T-cell (primary cell): ENCODE measurements at regions not wholly inside any gene's neighbourhood (a gene's known extent, or its start where the extent isn't known, plus 50 kb on each side); places are given as distances from the start of the nearest gene placed in this dataset.

ENCODE experiments used
- ATAC-seq, 4 experiments: fragments of 200-7000 bp in 3 of 4; fragments of 150-1000 bp in 1 of 4; cut with Tn5 transposase; replicated peaks in 1 of 4; 1 replicate in 3 of 4; 2 replicates in 1 of 4; pipeline ENCODE4 v1.10.0; 2021; ENCODE audit warnings: moderate library complexity in 3 of 4, mild to moderate bottlenecking in 2 of 4, moderate number of reproducible peaks in 1 of 4
- CTCF ChIA-PET, 2 donors: fragments of 300-600 bp; sonication (Branson Sonifier 250); formaldehyde crosslinking; loops; one replicate each; lab custom pipeline; 2022; ENCODE audit warnings: antibody characterized with exemption in 2 of 2; lab: Charles Lee
- POLR2A ChIA-PET, 2 donors: fragments of 300-600 bp; sonication (Branson Sonifier 250); formaldehyde crosslinking; loops; one replicate each; lab custom pipeline; 2022; ENCODE audit warnings: antibody characterized with exemption in 2 of 2; lab: Charles Lee
- DNase-seq, 35 experiments: peaks; one replicate each; pipeline versions ENCODE4 v3.0.0 to v3.0.0-alpha.2; 2013 to 2023
- H3K27ac ChIP-seq: one replicate; pipeline ENCODE4 v1.5.1; 2013; ENCODE audit warnings: low read length
- H3K27me3 ChIP-seq, 2 experiments: replicated peaks in 1 of 2; 1 replicate in 1 of 2; 2 replicates in 1 of 2; pipeline versions ENCODE4 v1.6.1 to v1.7.0; 2013; ENCODE audit warnings: low read length in 1 of 2, mixed read lengths in 1 of 2; ENCODE audit not compliant: control insufficient read depth in 2 of 2, insufficient read depth in 2 of 2; ENCODE audit errors: extremely low read depth in 1 of 2
- H3K36me3 ChIP-seq, 2 donors: 1 replicate in 1 of 2; 2 replicates in 1 of 2; pipeline versions ENCODE4 v1.6.1 to v1.7.0; 2013; ENCODE audit warnings: low read length in 1 of 2; ENCODE audit not compliant: control insufficient read depth in 2 of 2, insufficient read depth in 1 of 2; ENCODE audit errors: extremely low read depth in 1 of 2
- H3K4me1 ChIP-seq, 2 experiments: 1 replicate in 1 of 2; 2 replicates in 1 of 2; pipeline versions ENCODE4 v1.6.1 to v1.7.0; 2013; ENCODE audit warnings: low read length in 2 of 2, mixed read lengths in 1 of 2; ENCODE audit not compliant: insufficient read depth in 2 of 2, control insufficient read depth in 1 of 2; ENCODE audit errors: extremely low read depth in 1 of 2
- H3K4me3 ChIP-seq, 2 donors: 1 replicate in 1 of 2; 2 replicates in 1 of 2; pipeline versions ENCODE4 v1.5.1 to v1.7.0; 2013; ENCODE audit warnings: mild to moderate bottlenecking in 2 of 2, low read length in 1 of 2, moderate library complexity in 1 of 2; ENCODE audit not compliant: control insufficient read depth in 1 of 2; ENCODE audit errors: extremely low read depth in 1 of 2
- H3K9me3 ChIP-seq: 2 replicates; pipeline ENCODE4 v1.7.0; 2013
- H3K27ac Mint-ChIP-seq, 2 donors: one replicate each; pipeline ENCODE4 v1.8.0; 2020 to 2021; ENCODE audit warnings: mild to moderate bottlenecking in 2 of 2, mixed read lengths in 2 of 2
- H3K27me3 Mint-ChIP-seq, 2 donors: one replicate each; pipeline ENCODE4 v1.8.0; 2021 to 2022; ENCODE audit warnings: mixed read lengths in 2 of 2
- H3K36me3 Mint-ChIP-seq: one replicate; pipeline ENCODE4 v1.8.0; 2021; ENCODE audit warnings: mixed read lengths
- H3K4me1 Mint-ChIP-seq, 3 donors: one replicate each; pipeline ENCODE4 v1.8.0; 2020 to 2022; ENCODE audit warnings: mixed read lengths in 3 of 3, mild to moderate bottlenecking in 1 of 3
- H3K4me3 Mint-ChIP-seq, 3 donors: one replicate each; pipeline ENCODE4 v1.8.0; 2020 to 2022; ENCODE audit warnings: mild to moderate bottlenecking in 3 of 3, mixed read lengths in 3 of 3, moderate library complexity in 3 of 3
- H3K9me3 Mint-ChIP-seq, 3 donors: one replicate each; pipeline ENCODE4 v1.8.0; 2020 to 2022; ENCODE audit warnings: mixed read lengths in 3 of 3
- WGBS: methylation state at CpG from one replicate; pipeline ENCODE4 v1.1.5; 2013; ENCODE audit warnings: missing lambda C conversion rate; ENCODE audit not compliant: insufficient coverage; 5-methylcytosine and 5-hydroxymethylcytosine counted together

GRCh38 chr5:38190111-38190510, 68.2 kb upstream of the EGFLAM start:
- H3K9me3 Mint-ChIP-seq, result no peaks in the 10 kb centered on the region
- H3K4me1 Mint-ChIP-seq, result peaks cover 0 to 5% (median 5%) of the 10 kb centered on the region in 3 donors
- no peak overlapping the region for H3K27ac Mint-ChIP-seq
- no peak overlapping the region for H3K4me3 Mint-ChIP-seq
- DNase-seq (no peak), ATAC-seq (no peak)
- WGBS, result 82% methylated on average over 5 of the region's 12 CpGs
- H3K27me3 Mint-ChIP-seq, result peaks cover 19 to 20% of the 10 kb centered on the region in 2 donors
- Histone ChIP-seq H3K27ac (no peak overlapping the region), H3K4me1 (no peaks in the 10 kb centered on the region), H3K4me3 (no peak overlapping the region), H3K9me3 (no peaks in the 10 kb centered on the region), H3K36me3 (no peaks in the 10 kb centered on the region), H3K27me3 (peaks cover 2 to 19% of the 10 kb centered on the region in 2 experiments)
- H3K36me3 Mint-ChIP-seq, result no peaks in the 10 kb centered on the region
- CTCF ChIA-PET, result interaction anchor here in 1 of 2 donors (0.7 kb wide), 1 partner anchor 9 kb away, joined by 3 read pairs; no protein-coding TSS in a partner anchor
- POLR2A ChIA-PET, result no interaction called here

GRCh38 chr5:38189081-38189504, 69.3 kb upstream of the EGFLAM start:
- DNase-seq (no peak), ATAC-seq (no peak)
- CTCF ChIA-PET, result no interaction called here

GRCh38 chr5:38188591-38188990, 69.8 kb upstream of the EGFLAM start:
- Histone ChIP-seq H3K4me3 (no peak overlapping the region), H3K27ac (no peak overlapping the region), H3K9me3 (no peaks in the 10 kb centered on the region), H3K36me3 (no peaks in the 10 kb centered on the region), H3K4me1 (no peaks in the 10 kb centered on the region), H3K27me3 (peaks cover 2 to 19% of the 10 kb centered on the region in 2 experiments)
- Mint-ChIP-seq H3K4me1 (peaks cover 0 to 5% (median 5%) of the 10 kb centered on the region in 3 donors), H3K27me3 (peaks cover 5 to 10% of the 10 kb centered on the region in 2 donors), H3K4me3 (no peak overlapping the region), H3K36me3 (no peaks in the 10 kb centered on the region), H3K27ac (no peak overlapping the region), H3K9me3 (no peaks in the 10 kb centered on the region)
- ChIA-PET CTCF (no interaction called here), POLR2A (no interaction called here)
- ATAC-seq (no peak), DNase-seq (no peak)
- WGBS, result 51% methylated on average over 5 of the region's 6 CpGs

More at GRCh38 chr5:38189081-38189504, 69.3 kb upstream of the EGFLAM start:
- H3K36me3 ChIP-seq, result no peaks in the 10 kb centered on the region
- Mint-ChIP-seq H3K27ac (no peak overlapping the region), H3K36me3 (no peaks in the 10 kb centered on the region), H3K9me3 (no peaks in the 10 kb centered on the region), H3K4me3 (no peak overlapping the region), H3K4me1 (peaks cover 0 to 5% (median 5%) of the 10 kb centered on the region in 3 donors), H3K27me3 (peaks cover 10 to 13% of the 10 kb centered on the region in 2 donors)
- no peaks in the 10 kb centered on the region for H3K4me1 ChIP-seq
- no peak overlapping the region for H3K4me3 ChIP-seq
- H3K27me3 ChIP-seq, result peaks cover 2 to 19% of the 10 kb centered on the region in 2 experiments
- POLR2A ChIA-PET, result no interaction called here
- no peak overlapping the region for H3K27ac ChIP-seq
- no peaks in the 10 kb centered on the region for H3K9me3 ChIP-seq
- WGBS, result 90% methylated on average over 4 of the region's 12 CpGs

- no peaks in the 10 kb centered on the region for H3K9me3 ChIP-seq
- no peak overlapping the region for H3K27ac Mint-ChIP-seq
- ATAC-seq (no peak), DNase-seq (no peak)
- no peak overlapping the region for H3K27ac ChIP-seq
- ChIA-PET POLR2A (no interaction called here), CTCF (no interaction called here)
- no peaks in the 10 kb centered on the region for H3K9me3 Mint-ChIP-seq
- H3K36me3 ChIP-seq, result no peaks in the 10 kb centered on the region
- H3K36me3 Mint-ChIP-seq, result no peaks in the 10 kb centered on the region
- WGBS, result 86% methylated on average over 1 of the region's 3 CpGs
- no peaks in the 10 kb centered on the region for H3K4me1 Mint-ChIP-seq
- peaks cover 0 to 10% of the 10 kb centered on the region in 2 donors for H3K27me3 Mint-ChIP-seq
- H3K4me3 Mint-ChIP-seq, result no peak overlapping the region
- peaks cover 2 to 16% of the 10 kb centered on the region in 2 experiments for H3K27me3 ChIP-seq
- no peak overlapping the region for H3K4me3 ChIP-seq
- no peaks in the 10 kb centered on the region for H3K4me1 ChIP-seq
Observed at GRCh38 chr5:38187532-38187931, 70.8 kb upstream of the EGFLAM start.

- DNase-seq (no peak), ATAC-seq (no peak)
- ChIA-PET POLR2A (no interaction called here), CTCF (interaction anchor here in 1 of 2 donors (0.6 kb wide), 1 partner anchor 286 kb away, joined by 3 read pairs; no protein-coding TSS in a partner anchor)
- Histone ChIP-seq H3K4me3 (no peak overlapping the region), H3K9me3 (no peaks in the 10 kb centered on the region), H3K27me3 (peaks cover 2 to 6% of the 10 kb centered on the region in 2 experiments), H3K4me1 (no peaks in the 10 kb centered on the region), H3K27ac (no peak overlapping the region), H3K36me3 (no peaks in the 10 kb centered on the region)
- no peaks in the 10 kb centered on the region for H3K4me1 Mint-ChIP-seq
- H3K9me3 Mint-ChIP-seq, result peaks cover 0 to 4% (median 0%) of the 10 kb centered on the region in 3 donors
- no peak overlapping the region for H3K4me3 Mint-ChIP-seq
- 88% methylated on average over 2 of the region's 3 CpGs for WGBS
- no peak overlapping the region for H3K27ac Mint-ChIP-seq
- peaks cover 0 to 10% of the 10 kb centered on the region in 2 donors for H3K27me3 Mint-ChIP-seq
- no peaks in the 10 kb centered on the region for H3K36me3 Mint-ChIP-seq
Observed at GRCh38 chr5:38184627-38185026, 73.7 kb upstream of the EGFLAM start.

- peaks cover 0 to 4% (median 0%) of the 10 kb centered on the region in 3 donors for H3K9me3 Mint-ChIP-seq
- Histone ChIP-seq H3K9me3 (no peaks in the 10 kb centered on the region), H3K27ac (no peak overlapping the region), H3K4me1 (no peaks in the 10 kb centered on the region), H3K4me3 (no peak overlapping the region), H3K36me3 (no peaks in the 10 kb centered on the region), H3K27me3 (no peaks in the 10 kb centered on the region)
- ATAC-seq, result no peak
- H3K27ac Mint-ChIP-seq, result no peak overlapping the region
- 100% methylated on average over 4 of the region's 7 CpGs for WGBS
- H3K27me3 Mint-ChIP-seq, result peaks cover under 1 to 15% of the 10 kb centered on the region in 2 donors
- ChIA-PET POLR2A (no interaction called here), CTCF (no interaction called here)
- H3K4me1 Mint-ChIP-seq, result no peaks in the 10 kb centered on the region
- no peak overlapping the region for H3K4me3 Mint-ChIP-seq
- H3K36me3 Mint-ChIP-seq, result no peaks in the 10 kb centered on the region
- DNase-seq, result no peak
Observed at GRCh38 chr5:38182991-38183390, 75.4 kb upstream of the EGFLAM start.
